ENCODE measurements at regions not wholly inside any gene's neighbourhood (a gene's known extent, or its start where the extent isn't known, plus 50 kb on each side); places are given as distances from the start of the nearest gene placed in this dataset.
"Not testable (repeated sequence)": the region's sequence is repeated elsewhere in the genome, so short reads cannot be mapped to it uniquely, and the experiment has no call there.

DNA sequence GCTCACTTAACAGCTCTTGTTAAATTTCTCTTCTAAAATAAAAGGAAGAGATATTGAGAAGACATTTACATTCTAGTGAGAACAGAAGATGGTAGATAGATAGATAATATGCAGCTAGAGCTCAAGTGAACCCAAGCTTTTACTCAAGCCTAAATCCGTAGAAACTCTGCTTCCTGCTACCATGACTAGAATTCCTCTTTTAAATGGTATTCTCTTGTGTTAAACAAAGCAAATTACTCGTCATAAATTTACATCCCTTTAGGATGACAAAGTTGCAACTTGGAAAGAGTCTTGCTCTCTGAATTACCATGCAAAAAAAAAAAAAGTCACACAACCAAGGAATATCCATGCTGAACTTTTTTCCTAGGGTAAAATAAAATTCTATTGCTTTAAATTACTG lies 160.7 kb upstream of the LRFN5 start (continued):
- TF ChIP-seq ZNF101 (CRISPR knock-in tag; IDR thresholded peaks at IDR 0.05; ENCODE audit: borderline replicate concordance, low read depth), result no peak

GRCh38 chr14:41423503-41423902 lies 183.2 kb upstream of the LRFN5 start:
- in situ Hi-C loops (cut with HindIII; ENCODE audit: extremely low pct_ligation_motif_present, low pct_unique_long_range_greater_than_20kb), result no loop called here
- 14% methylated on average over 3 of the region's 3 CpGs for WGBS (ENCODE audit: low lambda C conversion rate)
- Histone ChIP-seq H3K79me2 (ENCODE audit: insufficient read depth, low read length) (no peaks in the 10 kb centered on the region), H3K4me1 (ENCODE audit: insufficient read depth, low read length) (no peaks in the 10 kb centered on the region), H3K9ac (ENCODE audit: insufficient read depth, low read depth, low read length) (no peak overlapping the region), H3K27me3 (ENCODE audit: control insufficient read depth in 1 of 2, insufficient read depth in 2 of 2, low read length in 2 of 2) (no peaks in the 10 kb centered on the region), H3K4me3 (replicated peaks in 1 of 3; ENCODE audit: insufficient read depth in 1 of 3, low read depth in 2 of 3, low read length in 3 of 3) (no peak overlapping the region), H3K36me3 (replicated peaks in 1 of 2; ENCODE audit: control insufficient read depth in 1 of 2, insufficient read depth in 2 of 2, low read length in 2 of 2) (no peaks in the 10 kb centered on the region), H2AFZ (ENCODE audit: low read length) (no peak overlapping the region), H3K9me3 (ENCODE audit: low read length) (peaks cover 70% of the 10 kb centered on the region), H3K4me2 (ENCODE audit: low read depth, low read length) (no peak overlapping the region), H4K20me1 (ENCODE audit: insufficient read depth, low read length) (no peaks in the 10 kb centered on the region), H3K27ac (ENCODE audit: extremely low read length, insufficient read depth, low read length) (no peak overlapping the region)
- ChIA-PET CTCF (ENCODE audit: low intra/inter-chr PET ratio, low total read pairs) (no interaction called here), POLR2A (no interaction called here)
- TF ChIP-seq ZNF207 (IDR thresholded peaks at IDR 0.05; ENCODE audit: borderline replicate concordance) (no peak), ZNF44 (CRISPR knock-in tag; IDR thresholded peaks at IDR 0.05) (no peak), ZNF142 (CRISPR knock-in tag; IDR thresholded peaks at IDR 0.05) (no peak)
- no TSS peak for BruUV-seq (replicated peaks)
- ATAC-seq (no peak), DNase-seq (ENCODE audit: low spot score) (no peak), FAIRE-seq (no peak)
- intact Hi-C loops (cut with micrococcal nuclease; ENCODE audit: unreplicated experiment), result no loop called here

DNA sequence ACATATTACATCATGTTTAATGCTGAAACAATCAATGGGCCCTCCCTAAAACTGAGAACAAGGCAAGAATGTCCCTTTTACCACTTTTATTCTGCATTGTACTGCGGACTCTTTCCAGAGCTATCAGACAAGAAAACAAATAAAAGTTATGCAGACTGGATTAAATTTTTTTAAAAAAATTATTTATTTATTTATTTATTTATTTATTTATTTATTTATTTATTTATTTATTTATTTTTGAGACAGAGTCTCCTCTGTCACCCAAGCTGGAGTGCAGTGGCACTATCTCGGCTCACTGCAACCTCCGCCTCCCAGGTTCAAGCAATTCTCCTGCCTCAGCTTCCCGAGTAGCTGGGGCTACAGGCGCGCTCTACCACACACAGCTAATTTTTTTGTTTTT lies 185.4 kb upstream of the LRFN5 start:
- ATAC-seq; DNase-seq (ENCODE audit: low spot score); CTCF ChIA-PET (ENCODE audit: low intra/inter-chr PET ratio, low total read pairs); H3K9ac ChIP-seq (ENCODE audit: insufficient read depth, low read depth, low read length); FAIRE-seq; POLR2A ChIA-PET; H3K27me3 ChIP-seq (ENCODE audit: control insufficient read depth in 1 of 2, insufficient read depth in 2 of 2, low read length in 2 of 2); H3K27ac ChIP-seq (ENCODE audit: extremely low read length, insufficient read depth, low read length); intact Hi-C loops (cut with micrococcal nuclease; ENCODE audit: unreplicated experiment); H3K79me2 ChIP-seq (ENCODE audit: insufficient read depth, low read length); H3K4me3 ChIP-seq (replicated peaks in 1 of 3; ENCODE audit: insufficient read depth in 1 of 3, low read depth in 2 of 3, low read length in 3 of 3); in situ Hi-C loops (cut with HindIII; ENCODE audit: extremely low pct_ligation_motif_present, low pct_unique_long_range_greater_than_20kb); BruUV-seq (replicated peaks); H2AFZ ChIP-seq (ENCODE audit: low read length); H3K36me3 ChIP-seq (replicated peaks in 1 of 2; ENCODE audit: control insufficient read depth in 1 of 2, insufficient read depth in 2 of 2, low read length in 2 of 2); H3K4me2 ChIP-seq (ENCODE audit: low read depth, low read length); H3K4me1 ChIP-seq (ENCODE audit: insufficient read depth, low read length); H4K20me1 ChIP-seq (ENCODE audit: insufficient read depth, low read length): not testable (repeated sequence)
- 69% methylated on average over 6 of the region's 6 CpGs for WGBS (ENCODE audit: low lambda C conversion rate)
- peaks cover 66% of the 10 kb centered on the region for H3K9me3 ChIP-seq (ENCODE audit: low read length)

All from HepG2 (cell line).